GM19452 (cell line): ENCODE measurements at regions not wholly inside any gene's neighbourhood (a gene's known extent, or its start where the extent isn't known, plus 50 kb on each side); places are given as distances from the start of the nearest gene placed in this dataset.
A peak's percentile ranks its signal among the peaks of the same experiment; 100 is the strongest.
"Not testable (repeated sequence)": the region's sequence is repeated elsewhere in the genome, so short reads cannot be mapped to it uniquely, and the experiment has no call there.

Source experiments
- ATAC-seq: cut with Tn5 transposase; IDR thresholded peaks from one replicate; pipeline ENCODE4 v1.9.1; 2021; ENCODE audit not compliant: unreplicated experiment

DNA sequence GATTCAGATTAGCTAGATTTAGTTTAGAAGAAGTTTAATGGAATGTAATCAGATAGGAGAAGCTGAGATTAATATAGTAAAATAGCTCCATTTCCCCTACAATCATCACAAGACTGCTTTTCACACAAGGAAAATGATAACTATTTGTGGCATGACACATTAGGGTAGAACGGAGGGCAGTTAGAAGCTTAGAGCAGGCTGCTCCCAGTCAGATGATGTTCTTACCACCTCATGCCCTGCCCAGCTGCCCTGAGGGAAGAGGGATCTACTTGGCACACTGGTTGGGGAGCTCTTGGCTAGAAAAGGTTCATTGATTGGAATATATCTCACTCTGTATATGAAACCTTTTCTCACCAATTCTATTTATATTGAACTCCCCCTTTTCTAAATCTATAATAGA, 180.7 kb upstream of the IL15 start:
- ATAC-seq, result no peak

GRCh38 chr4:141457653-141458052, 178.7 kb upstream of the IL15 start:
- no peak for ATAC-seq

DNA sequence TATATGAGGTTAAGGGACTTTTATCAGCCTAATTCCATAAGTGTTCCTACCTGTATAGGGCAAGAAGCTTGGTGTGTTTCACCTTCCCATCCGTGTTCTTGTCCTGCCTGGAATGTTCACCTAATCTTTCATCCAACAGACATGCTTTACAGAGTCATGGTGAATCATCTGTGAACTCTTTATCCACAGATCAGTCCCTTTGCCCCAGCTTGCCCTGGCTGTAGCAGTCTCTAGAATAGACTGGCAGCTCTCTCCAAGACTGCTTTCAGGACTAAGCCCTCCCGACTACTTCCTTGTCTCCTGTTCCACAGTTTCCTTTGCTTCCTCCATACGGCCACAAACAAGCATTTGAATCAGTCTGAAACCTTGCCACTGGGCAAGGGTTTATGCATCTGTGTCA, 177.9 kb upstream of the IL15 start:
- ATAC-seq, result no peak

GRCh38 chr4:141459020-141459419, 177.4 kb upstream of the IL15 start:
- no peak for ATAC-seq

DNA sequence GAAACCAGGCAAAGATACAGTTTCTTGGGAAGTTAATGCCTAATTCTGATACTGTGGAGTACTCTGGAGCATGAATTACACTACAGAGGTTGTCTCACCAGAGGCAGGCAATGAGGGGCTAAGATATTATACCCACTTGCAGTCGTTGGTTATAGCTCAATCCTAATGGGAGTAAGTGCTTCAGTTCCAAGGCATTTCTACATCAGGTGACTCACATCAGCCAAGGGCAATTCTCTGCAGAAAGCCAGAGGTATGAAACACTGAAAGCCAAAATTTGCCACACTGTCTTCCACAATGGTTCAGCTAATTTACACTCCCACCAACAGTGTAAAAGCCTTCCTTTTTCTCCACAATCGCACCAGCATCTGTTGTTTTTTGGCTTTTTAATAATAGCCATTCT, 174.0 kb upstream of the IL15 start:
- no peak for ATAC-seq

GRCh38 chr4:141463678-141464077, 172.7 kb upstream of the IL15 start:
- ATAC-seq, result no peak

GRCh38 chr4:141464366-141464765, 172.0 kb upstream of the IL15 start:
- no peak for ATAC-seq

DNA sequence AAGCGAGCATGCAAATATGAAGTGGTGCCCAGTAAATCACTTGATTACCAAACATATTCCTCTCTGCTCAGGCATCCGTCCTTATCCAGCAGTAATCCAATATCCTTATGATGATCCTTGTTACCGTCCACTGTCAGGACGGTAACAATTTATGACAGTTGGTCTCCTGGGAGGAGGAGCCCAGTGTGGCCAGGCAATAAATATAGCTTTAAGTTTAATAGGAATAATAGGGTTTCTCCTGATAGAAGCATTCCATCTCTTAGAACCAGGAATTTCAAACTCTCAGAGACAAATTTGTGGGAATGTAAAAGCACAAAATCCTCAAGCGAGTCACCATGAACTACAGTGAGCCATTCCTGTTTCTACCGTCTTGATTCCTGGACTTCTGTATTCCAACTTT, 171.2 kb upstream of the IL15 start:
- ATAC-seq, result no peak

GRCh38 chr4:141467225-141467624, 169.2 kb upstream of the IL15 start:
- no peak for ATAC-seq

DNA sequence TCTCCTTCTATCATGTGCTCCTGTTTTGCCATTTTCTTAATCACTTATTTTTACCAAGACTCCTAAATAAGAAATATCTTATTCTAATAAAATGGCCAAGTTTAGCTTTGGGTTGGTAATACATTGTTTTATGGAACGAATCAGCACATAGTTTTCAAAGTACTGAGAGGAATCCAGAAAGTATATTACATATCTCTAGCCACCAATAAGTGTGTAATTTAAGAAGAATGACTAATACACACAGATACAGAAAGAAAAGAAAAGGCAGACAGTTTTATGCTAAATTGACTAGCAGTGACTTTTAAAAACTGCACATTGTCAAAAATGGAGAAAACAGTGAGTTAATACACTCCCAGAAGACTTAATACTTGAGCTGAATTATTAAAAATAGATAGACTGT, 167.0 kb upstream of the IL15 start:
- no peak for ATAC-seq

DNA sequence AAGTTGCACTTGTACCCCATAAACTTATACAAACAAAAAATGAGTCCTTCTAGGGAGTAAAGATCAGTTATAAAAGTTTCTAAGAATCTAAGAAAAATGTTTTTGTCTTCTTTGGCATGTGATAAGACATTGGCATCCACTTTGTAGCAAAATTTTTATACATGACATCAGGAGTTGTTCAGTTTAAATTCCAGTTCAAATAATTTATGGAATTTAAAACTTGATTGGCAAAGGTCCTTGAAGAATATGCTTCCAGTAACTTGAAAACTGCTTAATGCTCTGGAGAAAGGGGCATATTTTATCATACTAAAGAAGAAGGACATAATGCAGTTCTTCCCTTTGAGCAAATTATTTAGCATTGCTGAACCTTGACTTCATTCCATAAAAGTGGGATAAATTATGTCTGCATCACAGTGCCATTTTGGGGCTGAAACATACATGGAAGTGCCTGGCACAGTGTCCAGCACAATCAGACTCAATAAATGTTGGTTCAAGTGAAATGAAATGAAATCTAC, 163.3 kb upstream of the IL15 start:
- ATAC-seq, result no peak

DNA sequence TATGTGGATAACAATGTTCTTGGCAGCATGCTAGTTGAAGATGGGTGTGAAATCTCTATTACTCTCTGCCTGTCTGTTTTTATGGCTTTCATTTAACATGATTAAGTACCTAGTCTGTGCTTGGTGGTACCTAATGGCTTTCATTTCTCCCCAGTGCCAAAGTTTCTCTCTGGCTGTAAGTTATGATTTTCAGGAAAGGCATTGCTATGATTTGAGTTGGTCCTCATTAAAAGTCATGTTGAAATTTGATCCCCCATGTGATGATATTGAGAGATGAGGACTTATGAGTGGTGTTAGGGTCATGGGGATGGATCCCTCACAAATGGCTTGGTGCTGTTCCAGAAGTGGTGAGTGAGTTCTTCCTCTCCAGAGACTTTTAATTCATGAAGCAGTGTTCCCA, 162.4 kb upstream of the IL15 start:
- ATAC-seq, result no peak

DNA sequence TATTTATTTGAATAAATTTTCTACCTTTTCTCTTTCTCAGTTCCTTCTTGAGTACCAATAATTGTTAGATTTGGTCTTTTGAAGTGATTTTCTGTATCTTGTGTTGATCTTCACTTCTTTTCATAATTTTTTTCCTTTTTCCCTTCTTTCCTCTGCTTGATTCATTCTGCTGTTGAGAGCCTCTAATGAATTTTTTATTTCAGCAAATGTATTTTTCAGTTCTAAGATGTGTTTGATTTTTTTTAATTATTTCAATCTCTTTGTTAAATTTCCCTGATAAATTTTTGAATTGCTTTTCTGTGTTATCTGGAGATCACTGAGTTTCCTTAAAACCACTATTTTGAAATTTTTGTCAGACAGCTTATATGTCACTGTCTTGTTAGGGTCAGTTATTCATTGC, 155.4 kb upstream of the IL15 start:
- ATAC-seq, result no peak

- not testable (repeated sequence) for ATAC-seq
Observed at GRCh38 chr4:141484298-141484697, 152.1 kb upstream of the IL15 start.

GRCh38 chr4:141486375-141486997, 149.9 kb upstream of the IL15 start:
- no peak for ATAC-seq

GRCh38 chr4:141497627-141498026, 138.8 kb upstream of the IL15 start:
- peak; percentile 86 for ATAC-seq

DNA sequence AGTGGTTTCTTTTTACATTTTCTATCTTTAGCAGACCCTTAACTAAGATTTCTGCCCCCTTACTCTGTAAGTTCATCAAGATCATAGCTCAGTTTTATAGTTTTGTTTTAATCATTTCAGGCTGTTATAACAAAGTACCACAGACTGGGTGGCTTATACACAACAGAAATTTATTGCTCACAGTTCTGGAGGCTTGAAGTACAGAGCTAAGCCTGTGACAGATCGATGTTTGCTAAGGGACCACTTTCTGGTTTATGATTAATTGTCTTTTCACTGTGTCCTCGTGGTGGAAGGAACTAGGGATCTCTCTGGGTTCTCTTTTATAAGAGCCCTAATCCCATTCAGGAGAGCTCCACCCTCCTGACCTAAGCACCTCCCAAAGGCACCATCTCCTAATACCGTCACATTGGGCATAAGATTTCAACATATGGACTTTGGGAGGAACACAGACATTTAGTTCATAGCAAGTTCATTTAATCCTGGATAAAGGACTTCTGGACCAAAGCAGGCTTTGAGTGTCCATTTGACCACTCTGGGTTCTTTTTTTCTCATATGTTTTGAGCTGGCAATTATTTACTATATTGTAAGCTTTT, 137.0 kb upstream of the IL15 start:
- ATAC-seq, result no peak

- no peak for ATAC-seq
Observed at GRCh38 chr4:141501395-141501794, 135.0 kb upstream of the IL15 start.

GRCh38 chr4:141501931-141502330, 134.5 kb upstream of the IL15 start:
- ATAC-seq, result no peak

GRCh38 chr4:141502755-141503154, 133.6 kb upstream of the IL15 start:
- no peak for ATAC-seq

- ATAC-seq, result no peak
Observed at GRCh38 chr4:141503260-141503659, 133.1 kb upstream of the IL15 start.

GRCh38 chr4:141511055-141511454, 125.3 kb upstream of the IL15 start:
- no peak for ATAC-seq

GRCh38 chr4:141513866-141514265, 122.5 kb upstream of the IL15 start:
- no peak for ATAC-seq
